ENCODE measurements at regions not wholly inside any gene's neighbourhood (a gene's known extent, or its start where the extent isn't known, plus 50 kb on each side); places are given as distances from the start of the nearest gene placed in this dataset.

GRCh38 chr18:70683263-70683662 is 394.4 kb downstream of the SOCS6 start:
- H3K27me3 Mint-ChIP-seq, result no peaks in the 10 kb centered on the region
- no peaks in the 10 kb centered on the region for H3K36me3 ChIP-seq (ENCODE audit: insufficient read depth, low read length)
- peaks cover 18% of the 10 kb centered on the region for H3K4me1 ChIP-seq (ENCODE audit: insufficient read depth, low read length)
- no peaks in the 10 kb centered on the region for H3K27me3 ChIP-seq (ENCODE audit: insufficient read depth, low read length)
- H3K27ac ChIP-seq (ENCODE audit: low read depth, low read length), result peak overlapping the region; percentile 15
- no peaks in the 10 kb centered on the region for H3K9me3 ChIP-seq (ENCODE audit: control insufficient read depth in 1 of 2, low read length in 2 of 2)
- H3K27ac Mint-ChIP-seq, result peak overlapping the region; percentile 60 to 92 (median 84)
- no peak overlapping the region for H3K4me3 ChIP-seq (ENCODE audit: low read length in 2 of 2)
- ChIA-PET CTCF (ENCODE audit: partially characterized antibody) (interaction anchor here (1.1 to 2.4 kb wide), 2 partner anchors 10 to 62 kb away, joined by 3 to 10 read pairs; no protein-coding TSS in a partner anchor), POLR2A (ENCODE audit: partially characterized antibody) (interaction anchor here (1.1 to 2.6 kb wide), 5 partner anchors 11 to 58 kb away, joined by 3 to 25 read pairs (median 5); no protein-coding TSS in a partner anchor)
- no peaks in the 10 kb centered on the region for H3K36me3 Mint-ChIP-seq
- peak in 4 of 5 donors; percentile 44 to 62 (median 48) for DNase-seq
- intact Hi-C loops (cut with micrococcal nuclease), result loop anchor here (1.0 to 5.0 kb wide), 2 partner anchors 11 to 36 kb away; no protein-coding TSS in a partner anchor
- H3K4me1 Mint-ChIP-seq, result peaks cover 8 to 17% (median 13%) of the 10 kb centered on the region in 4 donors
- peak overlapping the region in 5 of 8 donors; percentile 2 to 34 (median 14) for H3K4me3 Mint-ChIP-seq
- H3K9me3 Mint-ChIP-seq, result peaks cover 0 to 5% (median 1%) of the 10 kb centered on the region in 8 donors

DNA sequence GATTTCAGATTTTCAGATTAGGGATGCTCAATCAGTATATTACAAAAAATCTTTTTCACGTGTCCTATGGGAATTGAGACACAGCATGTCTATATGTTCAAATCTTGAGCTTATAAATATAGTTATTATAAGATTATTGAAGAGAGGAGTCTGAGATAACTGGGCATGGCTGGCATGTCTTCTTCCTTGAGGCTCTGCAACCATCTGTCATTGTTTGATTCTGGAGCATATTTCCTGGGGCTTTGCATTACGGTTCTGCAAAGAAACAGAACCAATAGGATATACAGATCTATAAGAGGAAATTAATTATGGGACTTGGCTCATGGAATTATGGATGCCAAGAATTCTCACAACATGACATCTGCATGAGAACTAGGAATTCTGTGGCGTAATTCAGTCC is 386.1 kb downstream of the SOCS6 start:
- intact Hi-C loops (cut with micrococcal nuclease), result no loop called here

GRCh38 chr18:70673831-70674230 is 385.0 kb downstream of the SOCS6 start:
- H3K9me3 Mint-ChIP-seq, result peaks cover 0 to 18% (median 12%) of the 10 kb centered on the region in 8 donors
- intact Hi-C loops (cut with micrococcal nuclease), result no loop called here
- Histone ChIP-seq H3K36me3 (ENCODE audit: insufficient read depth, low read length) (no peaks in the 10 kb centered on the region), H3K27ac (ENCODE audit: low read depth, low read length) (no peak overlapping the region), H3K9me3 (ENCODE audit: control insufficient read depth in 1 of 2, low read length in 2 of 2) (no peaks in the 10 kb centered on the region), H3K27me3 (ENCODE audit: insufficient read depth, low read length) (no peaks in the 10 kb centered on the region), H3K4me1 (ENCODE audit: insufficient read depth, low read length) (peaks cover 54% of the 10 kb centered on the region), H3K4me3 (ENCODE audit: low read length in 2 of 2) (no peak overlapping the region)
- peaks cover 3 to 4% of the 10 kb centered on the region in 2 donors for H3K36me3 Mint-ChIP-seq
- ChIA-PET CTCF (ENCODE audit: partially characterized antibody) (interaction anchor here (2.1 to 5.7 kb wide), 3 partner anchors 10 to 75 kb away, joined by 6 to 25 read pairs (median 10); no protein-coding TSS in a partner anchor), POLR2A (ENCODE audit: partially characterized antibody) (interaction anchor here (0.6 to 5.7 kb wide), 9 partner anchors 8 to 760 kb away, joined by 3 to 45 read pairs (median 5); no protein-coding TSS in a partner anchor)
- no peaks in the 10 kb centered on the region for H3K27me3 Mint-ChIP-seq
- H3K4me3 Mint-ChIP-seq, result peak overlapping the region in 4 of 8 donors; percentile 4 to 75 (median 44)
- H3K4me1 Mint-ChIP-seq, result peaks cover 20 to 48% (median 30%) of the 10 kb centered on the region in 4 donors
- no peak for DNase-seq
- H3K27ac Mint-ChIP-seq, result peak overlapping the region; percentile 76 to 98 (median 94)

More for the DNA sequence above, 386.1 kb downstream of the SOCS6 start:
- Histone ChIP-seq H3K4me3 (ENCODE audit: low read length in 2 of 2) (no peak overlapping the region), H3K36me3 (ENCODE audit: insufficient read depth, low read length) (no peaks in the 10 kb centered on the region), H3K27me3 (ENCODE audit: insufficient read depth, low read length) (no peaks in the 10 kb centered on the region), H3K4me1 (ENCODE audit: insufficient read depth, low read length) (peaks cover 54% of the 10 kb centered on the region), H3K27ac (ENCODE audit: low read depth, low read length) (no peak overlapping the region), H3K9me3 (ENCODE audit: control insufficient read depth in 1 of 2, low read length in 2 of 2) (no peaks in the 10 kb centered on the region)
- no peaks in the 10 kb centered on the region for H3K27me3 Mint-ChIP-seq
- H3K36me3 Mint-ChIP-seq, result peaks cover 3 to 4% of the 10 kb centered on the region in 2 donors
- peak overlapping the region in 1 of 7 donors; percentile 65 for H3K27ac Mint-ChIP-seq
- DNase-seq, result no peak
- H3K4me3 Mint-ChIP-seq, result no peak overlapping the region
- CTCF ChIA-PET (ENCODE audit: partially characterized antibody), result no interaction called here
- peaks cover 20 to 45% (median 30%) of the 10 kb centered on the region in 4 donors for H3K4me1 Mint-ChIP-seq
- H3K9me3 Mint-ChIP-seq, result peaks cover 0 to 15% (median 9%) of the 10 kb centered on the region in 8 donors
- POLR2A ChIA-PET (ENCODE audit: partially characterized antibody), result interaction anchor here (0.7 kb wide), 1 partner anchor 12 kb away, joined by 3 read pairs; no protein-coding TSS in a partner anchor

DNA sequence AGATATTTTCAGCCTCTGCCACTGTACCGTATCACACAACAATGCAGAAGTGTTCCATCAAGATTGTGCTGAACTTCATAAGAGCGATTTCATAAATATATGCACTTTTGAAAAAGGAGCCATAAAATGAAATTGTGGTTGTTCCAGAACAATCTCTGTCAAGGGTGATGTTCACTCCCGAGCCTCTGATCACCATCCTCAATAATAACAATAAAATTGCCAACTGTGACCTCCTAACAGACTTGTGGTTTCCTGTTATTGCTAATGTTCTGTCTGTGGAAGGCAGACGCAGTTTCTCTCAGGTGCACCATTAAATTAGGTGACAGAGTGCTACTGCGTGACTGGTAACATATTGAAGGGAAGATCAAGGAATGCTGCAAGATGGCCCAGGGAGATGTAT is 383.7 kb downstream of the SOCS6 start:
- H3K36me3 ChIP-seq (ENCODE audit: insufficient read depth, low read length), result no peaks in the 10 kb centered on the region
- H3K27me3 ChIP-seq (ENCODE audit: insufficient read depth, low read length), result no peaks in the 10 kb centered on the region
- Mint-ChIP-seq H3K9me3 (peaks cover 0 to 22% (median 16%) of the 10 kb centered on the region in 8 donors), H3K4me1 (peaks cover 20 to 48% (median 31%) of the 10 kb centered on the region in 4 donors), H3K36me3 (peaks cover 3 to 4% of the 10 kb centered on the region in 2 donors), H3K4me3 (peak overlapping the region in 6 of 8 donors; percentile 22 to 75 (median 52)), H3K27ac (peak overlapping the region; percentile 78 to 98 (median 94)), H3K27me3 (no peaks in the 10 kb centered on the region)
- peaks cover 54% of the 10 kb centered on the region for H3K4me1 ChIP-seq (ENCODE audit: insufficient read depth, low read length)
- intact Hi-C loops (cut with micrococcal nuclease), result loop anchor here (1.0 kb wide), 3 partner anchors 9 to 13 kb away; no protein-coding TSS in a partner anchor
- peak overlapping the region; percentile 43 for H3K27ac ChIP-seq (ENCODE audit: low read depth, low read length)
- CTCF ChIA-PET (ENCODE audit: partially characterized antibody), result interaction anchor here (1.6 to 5.7 kb wide), 5 partner anchors 11 to 109 kb away, joined by 5 to 25 read pairs (median 10); no protein-coding TSS in a partner anchor
- POLR2A ChIA-PET (ENCODE audit: partially characterized antibody), result interaction anchor here (0.9 to 5.7 kb wide), 8 partner anchors 9 to 74 kb away, joined by 3 to 45 read pairs (median 11); no protein-coding TSS in a partner anchor
- H3K9me3 ChIP-seq (ENCODE audit: control insufficient read depth in 1 of 2, low read length in 2 of 2), result no peaks in the 10 kb centered on the region
- DNase-seq, result peak; percentile 57 to 74 (median 67)
- no peak overlapping the region for H3K4me3 ChIP-seq (ENCODE audit: low read length in 2 of 2)

DNA sequence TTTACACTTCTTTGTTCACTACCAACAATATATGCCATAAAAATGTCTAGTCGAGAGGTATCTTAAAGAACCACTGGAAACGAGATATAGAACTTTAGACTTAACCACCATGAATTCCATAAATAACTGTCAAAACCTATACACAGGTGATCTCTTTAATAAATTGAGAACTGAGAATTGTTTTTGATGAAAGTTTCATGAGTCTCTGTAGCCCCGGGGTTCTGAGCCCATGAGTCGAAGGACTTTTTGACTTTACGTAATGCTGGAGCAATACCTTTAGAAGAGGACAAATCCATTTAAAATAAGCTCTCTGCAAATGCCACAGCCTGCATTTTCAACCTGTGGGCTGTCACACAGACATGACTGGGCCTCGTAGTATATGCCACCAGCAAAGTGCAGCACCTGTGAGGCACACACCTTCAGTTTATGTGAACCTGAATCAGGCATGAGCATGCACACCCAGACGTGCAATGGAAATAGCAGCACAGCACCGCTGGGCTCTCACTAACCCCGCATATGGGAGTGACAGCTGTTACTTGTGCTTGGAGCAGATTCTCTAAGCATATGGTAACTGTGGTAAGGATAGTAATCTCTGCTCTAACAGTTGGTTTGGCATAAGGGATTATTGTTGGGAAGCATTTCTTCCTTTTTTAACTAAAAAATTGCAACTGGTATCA is 383.2 kb downstream of the SOCS6 start:
- Histone ChIP-seq H3K36me3 (ENCODE audit: insufficient read depth, low read length) (no peaks in the 10 kb centered on the region), H3K27me3 (ENCODE audit: insufficient read depth, low read length) (no peaks in the 10 kb centered on the region), H3K4me1 (ENCODE audit: insufficient read depth, low read length) (peaks cover 54% of the 10 kb centered on the region), H3K4me3 (ENCODE audit: low read length in 2 of 2) (no peak overlapping the region), H3K9me3 (ENCODE audit: control insufficient read depth in 1 of 2, low read length in 2 of 2) (no peaks in the 10 kb centered on the region), H3K27ac (ENCODE audit: low read depth, low read length) (peak overlapping the region; percentile 43)
- ChIA-PET CTCF (ENCODE audit: partially characterized antibody) (interaction anchor here (1.6 to 5.7 kb wide), 5 partner anchors 11 to 110 kb away, joined by 5 to 25 read pairs (median 10); no protein-coding TSS in a partner anchor), POLR2A (ENCODE audit: partially characterized antibody) (interaction anchor here (0.9 to 5.7 kb wide), 7 partner anchors 9 to 73 kb away, joined by 3 to 45 read pairs (median 15); no protein-coding TSS in a partner anchor)
- peak in 2 of 5 donors; percentile 27 to 50 for DNase-seq
- Mint-ChIP-seq H3K9me3 (peaks cover 0 to 22% (median 16%) of the 10 kb centered on the region in 8 donors), H3K36me3 (peaks cover 3 to 4% of the 10 kb centered on the region in 2 donors), H3K27me3 (no peaks in the 10 kb centered on the region), H3K27ac (peak overlapping the region; percentile 78 to 98 (median 94)), H3K4me3 (peak overlapping the region in 4 of 8 donors; percentile 50 to 73 (median 52)), H3K4me1 (peaks cover 20 to 48% (median 31%) of the 10 kb centered on the region in 4 donors)
- intact Hi-C loops (cut with micrococcal nuclease), result loop anchor here (1.0 kb wide), 3 partner anchors 9 to 13 kb away; no protein-coding TSS in a partner anchor

DNA sequence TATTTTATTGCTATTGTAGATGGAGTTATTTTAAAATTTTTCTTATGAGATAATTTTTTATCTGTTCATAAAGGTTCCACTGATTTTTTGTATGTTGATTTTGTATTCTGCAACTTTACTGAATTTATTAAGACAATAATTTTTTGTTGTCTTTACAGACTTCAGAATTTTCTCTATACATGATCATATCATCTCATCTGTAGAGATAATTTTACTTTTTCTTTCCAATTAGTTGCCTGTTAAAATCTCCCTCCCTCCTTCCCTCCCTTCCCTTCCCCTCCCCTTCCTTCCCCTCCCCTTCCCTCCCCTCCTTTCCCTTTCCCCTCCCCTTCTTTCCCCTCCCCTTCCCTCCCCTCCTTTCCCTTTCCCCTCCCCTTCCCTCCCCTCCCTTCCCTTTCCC is 378.1 kb downstream of the SOCS6 start:
- Histone ChIP-seq H3K9me3 (ENCODE audit: control insufficient read depth in 1 of 2, low read length in 2 of 2) (no peaks in the 10 kb centered on the region), H3K4me3 (ENCODE audit: low read length in 2 of 2) (no peak overlapping the region), H3K27me3 (ENCODE audit: insufficient read depth, low read length) (no peaks in the 10 kb centered on the region), H3K4me1 (ENCODE audit: insufficient read depth, low read length) (peaks cover 42% of the 10 kb centered on the region), H3K36me3 (ENCODE audit: insufficient read depth, low read length) (no peaks in the 10 kb centered on the region), H3K27ac (ENCODE audit: low read depth, low read length) (no peak overlapping the region)
- DNase-seq, result no peak
- H3K4me3 Mint-ChIP-seq, result no peak overlapping the region
- H3K9me3 Mint-ChIP-seq, result peaks cover 0 to 22% (median 11%) of the 10 kb centered on the region in 8 donors
- H3K4me1 Mint-ChIP-seq, result peaks cover 16 to 38% (median 20%) of the 10 kb centered on the region in 4 donors
- CTCF ChIA-PET (ENCODE audit: partially characterized antibody), result no interaction called here
- POLR2A ChIA-PET (ENCODE audit: partially characterized antibody), result interaction anchor here (0.8 kb wide), 1 partner anchor 8 kb away, joined by 3 read pairs; no protein-coding TSS in a partner anchor
- H3K36me3 Mint-ChIP-seq, result peaks cover 0 to 3% of the 10 kb centered on the region in 2 donors
- H3K27me3 Mint-ChIP-seq, result no peaks in the 10 kb centered on the region
- no peak overlapping the region for H3K27ac Mint-ChIP-seq
- intact Hi-C loops (cut with micrococcal nuclease), result no loop called here
